Upper lobe of left lung (tissue), 4 donors: ENCODE measurements at regions not wholly inside any gene's neighbourhood (a gene's known extent, or its start where the extent isn't known, plus 50 kb on each side); places are given as distances from the start of the nearest gene placed in this dataset.
"Not testable (repeated sequence)": the region's sequence is repeated elsewhere in the genome, so short reads cannot be mapped to it uniquely, and the experiment has no call there.

Experiments
- CTCF ChIP-seq, 6 experiments: fragments of 450-650 bp in 4 of 6; fragments of 200-600 bp in 2 of 6; sonication (generic) in 2 of 6; IDR thresholded peaks; one replicate each; pipeline ENCODE4 v1.5.1; 2016 to 2019; ENCODE audit warnings: antibody characterized with exemption in 6 of 6
- EP300 ChIP-seq, 4 donors: sonication (generic); formaldehyde crosslinking; IDR thresholded peaks; one replicate each; pipeline ENCODE4 v1.5.1; 2017; ENCODE audit warnings: antibody characterized with exemption in 4 of 4, control low read depth in 2 of 4
- POLR2A ChIP-seq, 4 donors: fragments of 450-650 bp; IDR thresholded peaks; one replicate each; pipeline ENCODE4 v1.5.1; 2016 to 2017; ENCODE audit warnings: antibody characterized with exemption in 4 of 4, mild to moderate bottlenecking in 2 of 4

DNA sequence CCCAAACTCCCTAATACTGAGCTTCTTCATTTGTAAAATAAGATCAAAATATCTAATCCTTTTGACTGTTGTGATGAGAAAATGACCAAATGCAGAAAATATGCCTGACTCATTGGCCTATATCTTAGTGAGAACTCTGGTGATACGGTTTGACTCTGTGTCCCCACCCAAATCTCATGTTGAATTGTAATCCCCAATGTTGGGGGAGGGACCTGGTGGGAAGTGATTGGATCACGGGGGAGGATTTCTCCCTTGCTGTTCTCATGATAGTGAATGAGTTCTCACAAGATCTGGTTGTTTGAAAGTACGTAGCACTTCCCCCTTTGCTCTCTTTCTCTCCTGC lies 131.4 kb downstream of the ASB7 start:
- TF ChIP-seq EP300, CTCF, POLR2A (IDR thresholded peaks at IDR 0.05): not testable (repeated sequence)
